Iris pigment epithelial cell (primary cell): ENCODE measurements at regions not wholly inside any gene's neighbourhood (a gene's known extent, or its start where the extent isn't known, plus 50 kb on each side); places are given as distances from the start of the nearest gene placed in this dataset.

ENCODE experiments used
- DNase-seq: peaks from one replicate; pipeline ENCODE4 v3.0.0-alpha.2; 2011; ENCODE audit warnings: low read depth

DNA sequence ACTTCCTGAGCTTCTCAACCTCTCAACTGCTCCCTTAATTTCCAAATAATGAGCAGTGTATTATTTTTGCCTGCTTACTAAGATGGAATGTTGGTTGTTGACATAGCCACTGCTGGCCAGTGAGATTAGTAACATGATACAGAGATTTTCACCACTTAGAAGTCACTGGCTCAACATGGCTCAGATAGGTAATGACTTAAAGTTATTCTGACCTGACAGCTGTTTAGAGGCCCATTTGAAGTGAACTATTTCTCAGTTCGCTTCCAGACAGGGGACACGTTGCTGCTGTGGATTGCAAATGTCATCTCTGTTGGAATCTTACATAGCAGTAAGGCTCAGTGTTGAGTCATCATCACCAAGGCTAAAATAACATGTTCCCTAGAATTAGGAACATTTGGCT is 490.2 kb downstream of the TLE4 start:
- peak; percentile 96 for DNase-seq

DNA sequence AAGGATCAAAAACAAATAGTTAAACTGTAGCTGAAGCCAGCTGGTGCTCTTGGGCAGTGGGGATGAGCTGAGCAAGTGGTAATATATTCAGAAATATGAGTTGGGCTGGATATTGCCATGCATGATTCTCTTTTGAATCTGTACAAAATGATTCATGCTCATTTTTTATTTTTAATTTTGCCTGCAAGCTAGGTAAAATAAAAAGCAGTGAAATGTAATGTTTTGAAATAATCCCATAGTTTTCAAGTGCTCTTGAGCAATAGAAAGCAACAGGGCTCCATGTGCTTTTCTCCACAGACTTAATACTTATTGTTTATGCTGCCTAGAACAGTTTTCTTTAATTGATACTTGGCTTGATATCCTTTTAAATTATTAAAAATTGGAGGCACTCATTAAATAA is 489.3 kb downstream of the TLE4 start:
- peak; percentile 50 for DNase-seq

DNA sequence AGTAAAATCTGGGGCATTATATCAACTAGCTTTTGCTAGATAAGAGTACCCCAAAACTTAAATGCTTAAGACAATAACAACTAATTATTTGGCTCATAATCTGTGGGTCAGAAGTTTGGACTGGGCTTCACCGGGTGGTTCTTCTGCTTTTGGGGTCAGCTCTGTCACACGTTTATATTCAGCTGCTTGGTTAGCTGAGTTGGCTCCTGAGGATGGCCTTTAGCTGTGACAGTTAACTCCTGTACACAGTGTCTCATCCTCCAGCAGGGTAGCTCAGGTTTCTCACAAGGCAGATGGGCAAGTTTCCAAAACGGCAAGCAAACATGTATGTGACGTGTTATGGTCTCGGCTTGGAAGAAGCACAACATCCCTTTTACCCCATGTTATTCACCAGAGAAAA is 488.2 kb downstream of the TLE4 start:
- DNase-seq: no peak

DNA sequence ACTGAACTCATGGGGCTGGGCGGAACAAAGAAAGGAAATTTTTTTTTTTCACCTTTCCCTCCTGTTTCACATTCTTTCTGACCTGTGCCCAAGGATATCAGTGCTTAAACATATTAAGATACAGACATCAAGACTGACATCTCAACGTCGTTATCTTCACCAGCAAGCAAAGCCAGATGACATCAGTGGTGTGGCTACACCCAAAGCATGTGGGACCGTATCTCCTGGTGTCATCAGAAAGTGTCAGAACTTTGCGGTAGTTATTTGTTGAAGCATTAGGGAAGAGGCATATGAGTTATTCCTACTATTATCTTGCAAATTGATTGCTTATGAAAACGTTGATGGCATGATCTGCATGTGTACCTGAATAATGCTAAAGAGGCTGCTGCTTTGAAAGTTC is 487.4 kb downstream of the TLE4 start:
- DNase-seq: no peak

DNA sequence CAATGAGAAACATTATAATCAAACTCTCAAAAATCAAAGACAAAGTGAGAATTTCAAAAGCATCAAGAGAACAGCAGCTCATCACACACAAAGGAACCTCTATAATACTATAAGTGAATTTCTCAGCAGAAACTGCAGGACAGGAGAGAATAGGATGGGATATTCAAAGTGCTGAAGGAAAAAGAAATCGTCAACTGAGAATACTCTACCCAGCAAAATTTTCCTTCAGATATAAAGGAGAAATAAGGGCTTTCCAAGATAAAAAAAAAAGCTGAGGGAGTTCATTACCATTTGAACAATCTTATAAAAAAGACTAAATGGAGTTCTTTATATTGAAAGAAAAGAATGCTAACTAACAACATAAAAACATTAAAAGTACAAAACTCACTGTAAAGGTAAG is 481.1 kb downstream of the TLE4 start:
- DNase-seq: no peak

DNA sequence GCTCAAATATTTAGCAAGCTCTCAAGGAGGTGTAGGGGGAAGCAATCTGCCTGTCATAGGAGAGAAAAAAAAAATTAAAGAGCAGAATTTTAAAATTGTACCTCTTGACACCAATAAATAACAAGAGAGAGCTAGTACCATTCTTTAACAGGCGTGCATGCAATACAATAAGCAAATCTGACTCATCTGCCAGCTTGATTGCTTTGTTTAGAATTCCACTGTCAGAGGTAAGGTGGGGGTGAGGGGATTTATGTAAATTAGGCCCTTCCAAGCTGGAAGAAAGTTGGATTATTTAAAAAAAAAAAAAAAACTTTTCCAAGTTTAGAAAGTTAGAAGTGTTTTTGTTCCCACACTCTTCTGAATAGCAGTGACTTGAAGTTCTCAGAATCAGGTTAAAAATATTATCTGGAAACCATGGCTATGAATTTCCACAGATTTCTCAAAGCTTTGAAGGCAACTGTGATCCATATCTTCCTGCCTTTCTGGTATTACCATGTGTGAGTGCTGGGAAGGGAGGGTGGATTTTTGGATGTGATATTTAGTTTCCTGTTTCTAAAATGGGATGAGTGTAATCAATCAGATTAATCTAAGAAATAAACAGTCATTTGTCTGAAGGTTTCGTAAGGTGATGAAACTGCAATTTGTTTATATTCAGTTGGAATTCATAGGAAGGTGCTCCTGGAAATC is 477.5 kb downstream of the TLE4 start:
- DNase-seq: no peak

DNA sequence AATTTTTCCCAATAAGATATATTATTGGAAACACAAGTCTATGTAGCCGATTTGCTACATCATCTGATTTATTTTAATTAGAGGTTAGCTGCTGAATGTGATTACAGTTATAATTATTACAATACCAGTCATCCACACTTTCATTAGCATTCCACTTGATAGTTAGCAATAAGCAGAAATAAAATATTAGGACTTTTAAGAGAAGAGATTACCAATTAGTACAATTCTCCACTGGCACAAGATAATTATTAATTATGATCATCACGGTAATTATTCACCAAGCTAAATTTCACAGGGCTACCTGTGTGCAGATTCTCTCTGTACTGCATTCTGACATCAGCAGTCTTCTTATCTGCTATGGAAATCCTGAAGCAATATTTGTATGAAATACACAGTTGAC is 474.7 kb downstream of the TLE4 start:
- DNase-seq: no peak

DNA sequence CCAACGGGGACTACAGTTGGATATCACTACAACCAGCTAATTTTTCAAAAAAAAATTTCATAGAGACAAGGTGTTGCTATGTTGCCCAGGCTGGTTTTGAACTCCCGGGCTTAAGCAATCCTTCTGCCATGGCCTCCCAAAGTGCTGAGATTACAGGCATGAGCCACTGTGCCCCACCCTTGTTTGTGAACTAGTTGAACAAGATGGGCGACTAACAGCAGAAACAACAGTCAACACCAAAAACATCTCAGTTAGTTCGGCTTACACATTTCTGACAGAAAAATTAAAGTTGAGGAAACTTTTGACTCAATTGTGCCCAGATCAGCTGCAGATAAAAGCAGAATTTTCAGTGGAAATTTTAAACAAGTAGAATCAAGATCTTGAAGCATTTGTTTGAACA is 470.1 kb downstream of the TLE4 start:
- no peak for DNase-seq

DNA sequence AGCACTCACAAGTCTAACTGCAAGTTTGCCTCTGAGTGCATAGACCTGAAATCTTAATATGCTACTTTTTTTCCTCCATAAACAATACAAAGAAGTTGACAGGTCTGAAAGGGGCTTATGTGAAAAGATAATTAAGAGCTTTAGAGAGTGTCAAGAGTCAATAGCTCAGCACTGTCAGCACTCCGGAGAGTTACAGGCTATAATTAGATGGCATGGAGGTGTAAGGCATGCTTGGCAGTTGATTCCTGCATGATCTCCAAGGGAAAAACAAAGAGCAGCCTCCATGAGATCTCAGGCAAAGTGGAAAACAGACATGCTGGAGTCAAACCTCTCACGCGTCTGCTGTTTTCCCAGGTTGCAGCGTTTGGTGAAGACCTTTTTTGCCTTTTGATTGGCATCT is 468.7 kb downstream of the TLE4 start:
- no peak for DNase-seq

DNA sequence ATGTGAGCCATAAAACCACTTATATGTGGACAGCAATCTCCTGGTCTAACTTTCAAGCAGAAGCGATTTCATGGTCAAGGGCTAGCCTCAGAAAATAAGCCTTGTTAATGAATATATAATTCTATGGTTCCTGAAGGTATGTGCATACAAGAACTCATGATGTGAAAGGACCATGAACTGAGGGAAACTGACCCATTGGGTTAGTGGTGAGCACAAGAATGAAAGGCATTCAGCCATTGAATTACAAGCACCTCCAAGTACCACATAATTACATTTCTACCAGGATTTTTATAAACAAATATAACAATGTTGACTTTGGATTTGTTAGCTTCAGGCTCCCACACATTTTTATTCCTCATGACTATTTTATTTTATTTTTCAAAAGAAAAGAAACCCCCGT is 459.0 kb downstream of the TLE4 start:
- DNase-seq: peak; percentile 14

DNA sequence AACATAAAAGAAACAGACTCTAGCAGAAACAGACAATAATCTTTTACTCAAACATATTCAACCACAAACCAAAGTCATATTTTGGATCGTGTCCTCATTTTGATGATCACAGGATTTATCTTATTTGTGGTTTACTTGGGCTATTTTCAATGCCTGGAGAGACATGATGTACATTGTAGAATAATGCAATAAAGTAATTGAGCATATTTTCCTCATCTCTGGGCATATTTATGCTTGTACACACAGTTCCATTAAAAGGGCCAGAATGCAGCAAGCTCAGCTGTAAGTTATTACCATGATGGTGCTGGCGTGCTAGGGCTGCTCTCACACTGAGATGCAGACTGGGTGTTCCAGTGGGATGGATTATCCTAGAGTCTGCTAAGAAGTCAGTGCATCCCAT is 456.7 kb downstream of the TLE4 start:
- peak; percentile 6 for DNase-seq

DNA sequence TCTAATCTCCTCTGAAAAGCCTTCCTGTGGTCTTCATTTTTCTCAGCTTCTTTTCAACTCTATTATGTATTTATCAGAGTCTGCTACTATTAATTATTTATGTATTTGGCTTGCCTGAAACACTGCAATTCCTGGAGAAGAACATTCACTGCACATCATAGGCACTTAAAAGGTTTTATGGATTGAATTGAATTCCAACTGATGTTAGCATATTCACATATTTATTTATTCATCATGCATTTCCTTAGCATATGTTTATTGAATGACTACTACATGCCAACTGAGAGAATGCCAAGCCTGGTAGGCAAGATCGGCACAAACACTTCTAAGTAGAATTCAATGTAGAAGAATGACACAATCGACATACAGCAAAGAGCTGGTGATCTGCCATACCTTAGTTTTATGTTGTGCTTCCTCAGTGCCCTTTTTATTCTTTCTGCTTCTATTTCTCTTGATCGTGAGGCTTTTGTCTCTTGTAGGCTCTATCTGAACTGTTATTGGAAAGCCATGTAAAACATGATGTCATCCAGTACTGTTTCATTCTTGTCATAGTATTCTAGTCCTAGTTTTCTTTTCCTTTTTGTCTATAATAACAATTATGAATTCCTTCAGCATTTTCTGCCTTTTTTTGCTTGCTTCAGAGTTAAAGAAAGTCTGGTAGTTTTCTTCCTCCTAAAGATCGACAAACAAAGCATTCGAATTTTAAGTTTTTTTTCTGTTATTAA is 454.2 kb downstream of the TLE4 start:
- no peak for DNase-seq

DNA sequence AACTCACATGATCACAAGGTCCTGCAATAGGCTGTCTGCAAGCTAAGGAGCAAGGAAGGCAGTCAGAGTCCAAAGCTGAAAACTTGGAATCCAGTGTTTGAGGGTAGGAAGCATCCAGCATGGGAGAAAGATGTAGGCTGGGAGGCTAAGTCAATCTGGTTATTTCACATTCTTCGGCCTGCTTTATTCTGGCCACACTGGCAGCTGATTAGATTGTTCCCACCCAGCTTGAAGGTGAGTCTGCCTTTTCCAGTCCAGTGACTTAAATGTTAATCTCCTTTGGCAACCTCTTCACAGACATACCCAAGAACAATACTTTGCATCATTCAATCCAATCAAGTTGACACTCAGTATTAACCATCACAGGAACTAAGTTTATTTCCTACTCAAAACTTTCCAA is 453.4 kb downstream of the TLE4 start:
- DNase-seq: no peak

DNA sequence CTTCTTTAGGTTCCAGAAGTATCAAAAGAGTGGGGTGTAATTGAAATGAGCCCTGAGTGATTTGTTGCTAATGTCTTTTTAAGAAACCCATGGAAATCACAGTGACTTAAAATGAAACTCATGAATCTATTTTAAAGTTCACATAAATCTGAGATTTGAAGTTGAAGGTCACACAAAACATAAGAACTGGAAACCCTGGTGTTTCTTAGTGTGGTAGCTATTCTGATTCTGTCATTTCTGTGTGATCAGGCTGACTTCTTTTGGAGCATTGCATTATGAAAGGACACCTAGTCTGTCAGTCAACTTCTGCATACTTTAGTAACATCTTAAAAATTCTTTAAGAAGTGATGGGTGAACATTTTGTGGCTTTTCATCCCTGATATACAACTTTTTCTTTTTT is 448.8 kb downstream of the TLE4 start:
- DNase-seq: no peak

DNA sequence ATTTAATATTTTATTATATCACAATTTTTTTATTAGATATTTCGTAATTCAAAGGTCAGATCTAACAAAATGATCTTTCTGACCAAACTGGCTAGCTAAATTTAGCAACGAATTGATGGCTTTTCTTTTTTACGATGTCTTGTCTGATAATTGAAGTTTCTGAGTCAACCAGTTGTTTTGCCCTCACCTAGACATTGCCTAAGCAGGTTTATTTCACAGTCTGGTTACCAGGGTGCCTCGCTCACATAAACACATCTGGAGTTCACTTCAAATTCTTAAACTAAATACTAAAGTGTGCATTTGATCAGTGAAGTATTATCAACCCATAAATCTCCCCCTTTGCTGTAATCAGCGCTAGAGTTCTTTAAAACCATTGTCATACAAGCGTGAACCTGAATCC is 448.3 kb downstream of the TLE4 start:
- no peak for DNase-seq

DNA sequence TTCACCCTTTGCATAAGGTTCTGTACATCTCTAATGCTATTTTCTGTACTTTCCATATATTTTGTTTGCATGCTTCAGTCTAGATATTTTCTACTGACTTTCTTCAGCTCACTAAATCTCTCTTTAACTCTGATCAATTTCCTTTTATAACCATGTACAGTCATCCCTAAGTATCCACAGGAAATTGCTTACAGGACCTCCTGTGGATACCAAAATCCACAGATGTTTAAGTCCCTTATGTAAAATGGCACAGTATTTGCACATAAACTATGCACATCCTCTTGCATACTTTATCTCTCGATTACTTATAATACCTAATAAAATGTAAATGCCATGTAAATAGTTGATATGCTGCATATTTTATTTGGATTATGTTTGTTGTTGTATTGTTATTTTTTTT is 442.1 kb downstream of the TLE4 start:
- no peak for DNase-seq

DNA sequence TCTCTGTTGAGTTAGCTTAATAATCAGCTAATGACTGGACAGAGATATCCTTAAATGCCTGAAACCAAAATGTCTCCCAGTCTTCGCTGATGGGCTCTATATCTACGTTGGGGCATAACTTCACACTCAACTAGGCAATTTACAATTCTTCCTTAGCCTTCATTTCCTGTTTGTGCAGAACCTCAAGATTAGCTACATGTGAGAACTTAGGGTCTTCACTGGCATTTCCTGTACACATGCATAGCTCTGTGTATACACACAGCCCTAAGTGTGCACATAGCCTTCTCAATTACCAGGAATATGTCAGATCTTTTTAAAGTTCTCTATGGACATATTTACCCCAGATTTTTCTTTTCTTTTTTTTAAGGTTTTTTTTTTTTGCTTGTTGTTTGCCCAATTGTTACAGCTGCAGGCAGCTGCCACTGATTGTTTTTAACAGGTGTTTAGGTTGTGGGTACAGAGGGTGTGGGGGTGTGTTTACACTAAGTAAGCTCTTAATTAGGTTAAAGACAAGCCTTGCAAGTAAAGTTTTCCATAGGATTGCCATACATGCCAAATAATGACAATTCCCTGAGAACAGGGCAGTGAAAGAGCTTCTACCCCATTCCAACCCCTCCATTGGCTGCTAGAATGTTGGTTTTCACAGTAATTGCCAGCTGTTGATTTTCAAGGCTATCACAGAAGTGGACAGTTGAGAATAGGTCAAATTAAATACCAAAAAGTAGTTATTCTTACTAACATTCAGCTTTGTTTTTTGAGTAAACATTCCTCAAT is 441.0 kb downstream of the TLE4 start:
- no peak for DNase-seq

DNA sequence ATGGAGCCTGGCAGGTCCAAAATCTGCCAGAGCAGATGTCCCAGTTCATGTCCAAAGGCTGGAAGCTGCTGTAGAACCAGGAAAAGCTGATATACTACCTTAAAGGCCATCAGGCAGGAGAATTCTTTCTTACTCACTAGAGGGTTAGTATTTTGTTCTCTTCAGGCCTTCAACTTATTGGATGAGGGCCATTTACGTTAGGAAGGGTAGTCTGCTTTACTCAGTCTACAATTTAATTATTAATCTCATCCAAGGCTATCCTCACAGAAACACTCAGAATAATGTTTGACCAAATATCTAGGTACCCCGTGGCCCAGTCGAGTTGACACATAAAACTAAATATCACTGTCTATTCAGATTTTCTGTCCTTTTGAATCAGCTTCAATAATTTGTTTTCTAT is 437.4 kb downstream of the TLE4 start:
- DNase-seq: no peak

DNA sequence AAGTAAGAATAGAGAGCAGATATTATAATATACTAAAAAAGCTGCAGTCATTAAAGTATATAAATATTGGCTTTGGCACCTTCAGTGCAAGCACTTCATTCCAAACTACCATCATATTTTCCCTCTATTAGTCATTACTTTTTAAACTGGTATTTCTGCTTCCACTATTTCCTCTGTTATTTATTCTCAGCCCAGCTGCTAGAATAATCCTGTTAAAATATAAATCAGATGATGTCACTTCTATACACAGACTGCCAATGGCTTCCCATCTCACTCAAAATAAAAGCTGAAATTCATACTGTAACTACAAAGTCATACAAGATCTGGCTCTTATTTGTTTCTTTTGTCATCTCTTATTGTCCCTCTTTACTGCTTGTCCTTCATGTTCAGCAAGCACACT is 432.9 kb downstream of the TLE4 start:
- no peak for DNase-seq

DNA sequence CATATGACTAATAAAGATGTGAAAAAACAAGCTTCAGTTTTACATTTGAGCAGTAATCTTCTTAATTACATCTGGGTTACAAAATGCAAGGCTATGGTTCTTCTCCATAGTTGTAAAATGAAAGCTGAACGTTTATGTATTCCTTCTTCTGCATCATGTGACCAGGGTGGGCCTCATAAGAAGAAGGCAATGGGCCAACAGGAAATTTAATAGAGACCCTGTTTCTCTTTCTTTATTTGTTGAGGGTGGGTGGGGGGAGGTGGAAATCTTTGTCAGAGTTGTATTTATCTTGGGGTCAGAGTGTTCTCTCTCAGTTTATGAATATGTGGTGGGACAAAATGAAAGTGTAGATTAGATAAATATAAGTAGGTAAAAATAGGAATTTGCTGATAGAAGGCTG is 418.8 kb downstream of the TLE4 start:
- no peak for DNase-seq

DNA sequence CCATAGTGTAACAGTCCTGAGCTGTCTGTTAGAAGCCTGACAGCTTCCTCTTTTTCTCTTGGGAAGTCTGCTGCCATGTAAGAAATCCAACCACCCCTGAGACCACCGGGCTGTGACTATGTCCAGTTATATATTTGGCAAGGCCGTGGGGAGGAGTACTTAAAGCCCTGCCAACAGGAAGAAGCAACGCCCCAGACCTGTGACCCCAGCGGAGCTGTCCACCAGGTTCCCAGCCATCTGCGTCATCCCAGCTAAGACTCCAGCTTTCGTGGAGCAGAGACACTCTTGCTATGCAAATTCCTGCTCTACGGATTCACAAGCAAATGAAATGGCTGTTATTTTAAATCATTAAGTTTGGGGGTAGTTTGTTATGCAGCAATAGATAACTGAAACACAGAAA is 417.3 kb downstream of the TLE4 start:
- no peak for DNase-seq

DNA sequence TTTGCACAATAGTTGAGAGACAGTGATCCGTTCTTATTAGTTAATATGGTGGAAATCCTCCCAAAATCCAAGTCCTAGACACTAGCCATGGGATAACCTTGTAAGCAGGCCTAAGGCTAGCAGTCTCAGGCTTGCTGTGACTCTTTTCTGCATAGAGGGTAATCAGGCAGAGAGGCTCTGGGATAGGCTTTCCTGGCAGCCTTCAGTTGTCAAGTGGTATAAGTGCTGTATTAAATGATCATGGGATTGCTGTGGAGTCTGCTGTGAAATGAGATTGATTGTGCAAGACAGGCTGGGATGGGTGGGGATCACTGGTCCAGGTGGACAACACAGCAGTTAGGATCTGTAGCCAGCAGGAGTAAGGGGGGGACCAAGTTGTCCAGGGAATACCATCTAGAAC is 416.4 kb downstream of the TLE4 start:
- DNase-seq: no peak

DNA sequence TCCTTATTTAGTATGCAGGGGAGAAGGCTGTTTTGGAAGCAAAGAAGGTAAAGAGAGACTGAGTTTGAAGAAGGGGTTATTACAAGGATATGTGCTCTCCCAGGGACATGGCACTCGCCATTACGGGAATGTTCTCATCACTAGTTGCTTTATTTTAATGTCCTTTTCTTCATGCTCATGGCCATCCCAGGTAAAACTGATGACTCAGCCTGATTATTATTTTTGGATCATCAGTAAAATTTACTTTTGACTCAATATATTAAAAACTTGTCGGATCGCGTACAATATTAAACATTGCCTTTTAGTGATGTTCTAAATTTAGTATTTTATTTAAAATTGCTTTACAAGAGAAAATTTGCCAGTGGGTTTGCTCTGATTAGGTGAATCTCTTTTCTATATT is 414.7 kb downstream of the TLE4 start:
- DNase-seq: no peak
